HCT116 (cell line): ENCODE measurements at regions not wholly inside any gene's neighbourhood (a gene's known extent, or its start where the extent isn't known, plus 50 kb on each side); places are given as distances from the start of the nearest gene placed in this dataset.

Experiments used
- CTCF ChIP-seq, 3 experiments: fragments of 200-600 bp in 1 of 3; sonication (generic) in 1 of 3; IDR thresholded peaks in 2 of 3; conservative IDR thresholded peaks in 1 of 3; 2 replicates each; pipeline ENCODE4 v1.5.1; 2012 to 2017; ENCODE audit warnings: low read depth in 2 of 3, low read length in 2 of 3, antibody characterized with exemption in 1 of 3, borderline replicate concordance in 1 of 3, control low read depth in 1 of 3, mild to moderate bottlenecking in 1 of 3, mixed read lengths in 1 of 3, mixed run types in 1 of 3, moderate library complexity in 1 of 3; ENCODE audit not compliant: insufficient read depth in 1 of 3
- EGR1 ChIP-seq: IDR thresholded peaks from 2 replicates; pipeline ENCODE4 v1.6.1; 2012; ENCODE audit warnings: low read depth
- REST ChIP-seq: IDR thresholded peaks from 2 replicates; pipeline ENCODE4 v1.6.1; 2012; ENCODE audit warnings: low read depth
- YY1 ChIP-seq: IDR thresholded peaks from 2 replicates; pipeline ENCODE4 v1.6.1; 2011; ENCODE audit warnings: low read length, low read depth, moderate library complexity, mild to moderate bottlenecking; ENCODE audit not compliant: insufficient replicate concordance; ENCODE audit errors: extremely low read depth

GRCh38 chr14:71721791-71722190 lies 210.4 kb upstream of the RGS6 start:
- no peak for TF ChIP-seq CTCF (IDR thresholded peaks at IDR 0.05 in 2 of 3, conservative IDR thresholded peaks at IDR 0.05 in 1 of 3; ENCODE audit: borderline replicate concordance in 1 of 3, insufficient read depth in 1 of 3, low read depth in 2 of 3, low read length in 2 of 3)
- TF ChIP-seq EGR1 = no peak
- TF ChIP-seq REST = no peak
- TF ChIP-seq YY1 = no peak
